ENCODE measurements at regions not wholly inside any gene's neighbourhood (a gene's known extent, or its start where the extent isn't known, plus 50 kb on each side); places are given as distances from the start of the nearest gene placed in this dataset.

DNA sequence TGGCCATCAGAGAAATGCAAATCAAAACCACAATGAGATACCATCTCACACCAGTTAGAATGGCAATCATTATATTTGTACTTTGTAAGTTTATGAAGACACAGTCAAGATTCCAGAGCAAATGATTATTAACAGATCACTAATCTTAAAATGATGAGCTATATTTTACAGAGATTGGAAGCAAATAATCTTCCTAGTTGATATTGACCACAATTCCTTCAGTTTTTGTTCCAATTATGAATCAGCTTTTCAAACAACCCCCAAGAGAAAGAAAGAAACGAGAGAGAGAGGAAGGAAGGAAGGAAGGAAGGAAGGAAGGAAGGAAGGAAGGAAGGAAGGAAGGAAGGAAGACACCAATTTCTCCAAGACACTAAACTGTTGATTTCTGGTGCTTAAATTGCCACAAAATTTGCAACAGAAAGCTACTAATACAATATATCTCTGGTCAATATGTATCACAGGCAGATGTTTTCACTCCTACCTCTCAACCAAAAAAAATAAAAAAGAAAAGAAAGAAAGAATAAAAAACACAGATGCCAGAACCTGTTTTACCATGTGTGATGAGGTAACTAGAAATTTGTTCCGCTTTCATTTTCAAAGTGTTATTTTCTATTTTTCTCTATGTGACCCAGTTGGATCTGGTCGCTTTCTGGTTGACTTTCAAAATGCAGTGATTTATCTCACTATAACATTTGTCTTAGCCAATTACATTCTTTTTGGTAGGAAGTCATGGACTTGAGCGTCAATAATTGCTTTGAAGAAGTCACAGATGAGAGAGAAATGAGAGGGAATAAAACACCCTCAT is 1609.6 kb downstream of the SI start:
- H3K4me2 ChIP-seq, result no peak overlapping the region
- no peak overlapping the region for H2AFZ ChIP-seq
- no peaks in the 10 kb centered on the region for H3K27me3 ChIP-seq
- WGBS (ENCODE audit: low lambda C conversion rate, missing lambda C conversion rate), result 76% methylated on average over 4 of the region's 4 CpGs
- no peaks in the 10 kb centered on the region for H3K9me3 ChIP-seq (ENCODE audit: low read depth)
- no peak for DNase-seq (ENCODE audit: low spot score)
- H4K20me1 ChIP-seq (ENCODE audit: insufficient read depth, poor library complexity, severe bottlenecking), result no peaks in the 10 kb centered on the region
- H3K79me2 ChIP-seq, result no peaks in the 10 kb centered on the region
- TF ChIP-seq, protein P1, sequence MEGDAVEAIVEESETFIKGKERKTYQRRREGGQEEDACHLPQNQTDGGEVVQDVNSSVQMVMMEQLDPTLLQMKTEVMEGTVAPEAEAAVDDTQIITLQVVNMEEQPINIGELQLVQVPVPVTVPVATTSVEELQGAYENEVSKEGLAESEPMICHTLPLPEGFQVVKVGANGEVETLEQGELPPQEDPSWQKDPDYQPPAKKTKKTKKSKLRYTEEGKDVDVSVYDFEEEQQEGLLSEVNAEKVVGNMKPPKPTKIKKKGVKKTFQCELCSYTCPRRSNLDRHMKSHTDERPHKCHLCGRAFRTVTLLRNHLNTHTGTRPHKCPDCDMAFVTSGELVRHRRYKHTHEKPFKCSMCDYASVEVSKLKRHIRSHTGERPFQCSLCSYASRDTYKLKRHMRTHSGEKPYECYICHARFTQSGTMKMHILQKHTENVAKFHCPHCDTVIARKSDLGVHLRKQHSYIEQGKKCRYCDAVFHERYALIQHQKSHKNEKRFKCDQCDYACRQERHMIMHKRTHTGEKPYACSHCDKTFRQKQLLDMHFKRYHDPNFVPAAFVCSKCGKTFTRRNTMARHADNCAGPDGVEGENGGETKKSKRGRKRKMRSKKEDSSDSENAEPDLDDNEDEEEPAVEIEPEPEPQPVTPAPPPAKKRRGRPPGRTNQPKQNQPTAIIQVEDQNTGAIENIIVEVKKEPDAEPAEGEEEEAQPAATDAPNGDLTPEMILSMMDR (IDR thresholded peaks at IDR 0.05; ENCODE audit: poor library complexity), result no peak
- TF ChIP-seq EZH2 (IDR thresholded peaks at IDR 0.05; ENCODE audit: borderline replicate concordance) (no peak), EZH2phosphoT487 (IDR thresholded peaks at IDR 0.05; ENCODE audit: low read depth, severe bottlenecking, unreplicated experiment) (no peak)
- no peaks in the 10 kb centered on the region for H3K9me2 ChIP-seq (replicated peaks; ENCODE audit: insufficient read depth)
- H3K36me3 ChIP-seq (replicated peaks; ENCODE audit: insufficient read depth, low read depth), result no peaks in the 10 kb centered on the region
- no peak overlapping the region for H3K27ac ChIP-seq
- no peaks in the 10 kb centered on the region for H3K4me1 ChIP-seq (ENCODE audit: insufficient read depth)
- H3K4me3 ChIP-seq, result no peak overlapping the region

DNA sequence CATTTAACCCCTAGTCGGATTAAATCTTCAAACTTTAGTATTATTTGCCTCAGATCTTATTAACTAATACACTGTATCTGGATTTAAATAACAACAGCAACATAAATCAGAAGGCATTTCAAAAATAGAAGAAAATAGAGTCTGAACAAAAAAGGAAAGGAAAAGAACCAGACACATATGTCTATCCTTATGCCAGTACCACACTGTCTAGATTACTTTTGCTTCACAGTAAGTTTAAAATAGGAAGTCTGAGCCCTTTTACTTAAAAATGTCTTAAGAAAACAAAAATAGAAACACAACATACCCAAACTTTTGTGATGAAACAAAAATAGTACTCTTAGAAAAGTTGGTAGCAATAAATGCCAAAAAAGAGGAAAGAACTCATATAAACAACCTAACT is 1615.8 kb downstream of the SI start:
- Histone ChIP-seq H3K4me3 (no peak overlapping the region), H2AFZ (no peak overlapping the region), H3K9me3 (ENCODE audit: low read depth) (no peaks in the 10 kb centered on the region), H3K27ac (no peak overlapping the region), H3K9me2 (replicated peaks; ENCODE audit: insufficient read depth) (no peaks in the 10 kb centered on the region), H3K4me2 (no peak overlapping the region), H3K79me2 (no peaks in the 10 kb centered on the region), H3K4me1 (ENCODE audit: insufficient read depth) (no peaks in the 10 kb centered on the region), H4K20me1 (ENCODE audit: insufficient read depth, poor library complexity, severe bottlenecking) (no peaks in the 10 kb centered on the region), H3K36me3 (replicated peaks; ENCODE audit: insufficient read depth, low read depth) (no peaks in the 10 kb centered on the region), H3K27me3 (no peaks in the 10 kb centered on the region)
- DNase-seq (ENCODE audit: low spot score), result no peak
- TF ChIP-seq EZH2 (IDR thresholded peaks at IDR 0.05; ENCODE audit: borderline replicate concordance), result no peak
- TF ChIP-seq, protein P1 (IDR thresholded peaks at IDR 0.05; ENCODE audit: poor library complexity), result no peak
- TF ChIP-seq EZH2phosphoT487 (IDR thresholded peaks at IDR 0.05; ENCODE audit: low read depth, severe bottlenecking, unreplicated experiment), result no peak
- WGBS (ENCODE audit: low lambda C conversion rate, missing lambda C conversion rate), result 69% methylated on average over 1 of the region's 1 CpG

DNA sequence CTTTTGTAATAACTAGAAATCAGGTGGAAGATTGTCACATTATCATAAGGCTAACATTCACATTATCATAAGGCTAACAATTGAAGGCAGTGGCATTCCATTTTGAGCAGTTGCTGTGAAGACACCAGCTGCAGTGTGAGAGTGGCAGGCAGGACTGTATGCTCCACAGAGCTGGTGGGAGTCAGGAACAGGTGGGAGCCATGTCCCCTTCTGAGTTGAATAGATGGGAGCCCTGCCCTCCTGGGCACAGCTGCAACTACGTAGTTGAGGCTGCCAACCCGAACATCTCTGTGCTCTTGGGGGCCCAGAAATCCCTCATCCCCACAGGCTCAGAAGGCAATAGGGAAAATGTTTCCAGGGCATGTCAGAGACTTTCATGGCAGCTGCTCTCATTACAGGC is 1627.6 kb downstream of the SI start:
- Histone ChIP-seq H3K27ac (no peak overlapping the region), H2AFZ (no peak overlapping the region), H3K9me3 (ENCODE audit: low read depth) (no peaks in the 10 kb centered on the region), H3K79me2 (no peaks in the 10 kb centered on the region), H3K4me2 (no peak overlapping the region), H3K36me3 (replicated peaks; ENCODE audit: insufficient read depth, low read depth) (no peaks in the 10 kb centered on the region), H3K27me3 (no peaks in the 10 kb centered on the region), H3K4me3 (no peak overlapping the region), H3K9me2 (replicated peaks; ENCODE audit: insufficient read depth) (no peaks in the 10 kb centered on the region), H4K20me1 (ENCODE audit: insufficient read depth, poor library complexity, severe bottlenecking) (no peaks in the 10 kb centered on the region), H3K4me1 (ENCODE audit: insufficient read depth) (no peaks in the 10 kb centered on the region)
- WGBS (ENCODE audit: low lambda C conversion rate, missing lambda C conversion rate), result 71% methylated on average over 2 of the region's 2 CpGs
- no peak for DNase-seq (ENCODE audit: low spot score)
- TF ChIP-seq EZH2phosphoT487 (IDR thresholded peaks at IDR 0.05; ENCODE audit: low read depth, severe bottlenecking, unreplicated experiment) (no peak), EZH2 (IDR thresholded peaks at IDR 0.05; ENCODE audit: borderline replicate concordance) (no peak)
- TF ChIP-seq, protein P1 (IDR thresholded peaks at IDR 0.05; ENCODE audit: poor library complexity), result no peak

Measured in hepatocyte (in vitro differentiated cells).